Tibial nerve (tissue), 4 donors: ENCODE measurements at regions not wholly inside any gene's neighbourhood (a gene's known extent, or its start where the extent isn't known, plus 50 kb on each side); places are given as distances from the start of the nearest gene placed in this dataset.

Source experiments
- DNase-seq, 2 donors: peaks; one replicate each; pipeline ENCODE4 v3.0.0-alpha.2; 2019; ENCODE audit warnings: low spot score in 2 of 2
- H3K27ac ChIP-seq, 4 donors: fragments of 200-600 bp; sonication (generic) in 3 of 4; one replicate each; pipeline ENCODE4 v1.5.1; 2017 to 2019; ENCODE audit warnings: mild to moderate bottlenecking in 1 of 4
- H3K27me3 ChIP-seq, 2 donors: fragments of 200-600 bp; sonication (generic) in 1 of 2; one replicate each; pipeline versions ENCODE4 v1.5.1 to v1.6.0; 2017 to 2019
- H3K36me3 ChIP-seq, 3 donors: fragments of 200-600 bp; sonication (generic); one replicate each; pipeline ENCODE4 v1.5.1; 2018 to 2019
- H3K4me1 ChIP-seq, 4 donors: fragments of 200-600 bp; sonication (generic) in 3 of 4; one replicate each; pipeline ENCODE4 v1.5.1; 2017 to 2019
- H3K4me3 ChIP-seq, 4 donors: fragments of 200-600 bp; sonication (generic) in 3 of 4; one replicate each; pipeline ENCODE4 v1.5.1; 2017 to 2019; ENCODE audit warnings: mild to moderate bottlenecking in 1 of 4, moderate library complexity in 1 of 4
- H3K9me3 ChIP-seq, 4 donors: fragments of 200-600 bp; sonication (generic) in 3 of 4; one replicate each; pipeline ENCODE4 v1.5.1; 2017 to 2019
- CTCF ChIP-seq, 5 experiments: fragments of 200-600 bp in 3 of 5; fragments of 450-650 bp in 2 of 5; sonication (generic) in 3 of 5; IDR thresholded peaks; one replicate each; pipeline ENCODE4 v1.5.1; 2016 to 2019; ENCODE audit warnings: antibody characterized with exemption in 5 of 5, mild to moderate bottlenecking in 3 of 5, moderate library complexity in 2 of 5
- EP300 ChIP-seq, 2 donors: sonication (generic); formaldehyde crosslinking; IDR thresholded peaks; one replicate each; pipeline ENCODE4 v1.6.1; 2017; ENCODE audit warnings: antibody characterized with exemption in 2 of 2, mild to moderate bottlenecking in 1 of 2
- POLR2A ChIP-seq, 2 donors: fragments of 450-650 bp; IDR thresholded peaks; one replicate each; pipeline ENCODE4 v1.6.1; 2017; ENCODE audit warnings: antibody characterized with exemption in 2 of 2, mild to moderate bottlenecking in 2 of 2, moderate library complexity in 2 of 2
- WGBS, 2 donors: methylation state at CpG; one replicate each; pipeline ENCODE4 v1.1.5; 2018; 5-methylcytosine and 5-hydroxymethylcytosine counted together

DNA sequence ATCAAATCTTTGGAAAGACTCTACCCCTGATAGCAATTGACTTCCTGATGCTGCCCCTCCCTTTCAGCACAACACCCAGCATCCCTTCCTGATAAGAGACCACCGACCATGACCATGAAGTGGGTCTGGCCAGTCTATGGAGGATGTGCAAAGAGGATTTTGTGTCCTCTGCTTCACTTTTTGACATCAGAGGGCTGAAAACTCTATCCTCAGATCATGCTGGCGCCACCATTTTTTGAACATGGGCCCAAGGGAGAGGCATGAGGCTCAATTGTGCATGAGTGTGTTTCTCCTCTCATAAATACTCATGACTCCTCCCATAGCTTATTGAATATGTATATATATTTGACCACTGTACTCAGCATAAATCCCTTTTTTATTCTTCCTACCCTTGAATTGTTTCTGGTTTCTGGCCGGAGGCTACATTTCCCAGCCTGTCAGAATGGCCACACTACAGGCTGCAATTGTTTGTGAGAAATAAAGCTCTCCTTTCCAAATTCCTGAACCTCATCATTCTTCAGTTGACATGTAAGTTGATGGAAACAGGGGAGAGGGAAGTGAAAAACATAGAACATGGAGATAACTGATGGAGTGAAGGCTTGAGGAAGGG lies 314.1 kb downstream of the MYCN start:
- Histone ChIP-seq H3K27ac (no peak overlapping the region), H3K4me3 (no peak overlapping the region), H3K36me3 (no peaks in the 10 kb centered on the region), H3K4me1 (no peaks in the 10 kb centered on the region), H3K27me3 (peaks cover 0 to 6% of the 10 kb centered on the region in 2 donors), H3K9me3 (no peaks in the 10 kb centered on the region)
- 83 to 87% methylated on average over 3 of the region's 3 CpGs for WGBS, 2 donors
- no peak for DNase-seq
- TF ChIP-seq EP300 (IDR thresholded peaks at IDR 0.05) (no peak), CTCF (IDR thresholded peaks at IDR 0.05) (no peak), POLR2A (IDR thresholded peaks at IDR 0.05) (no peak)

- TF ChIP-seq CTCF (IDR thresholded peaks at IDR 0.05) (no peak), EP300 (IDR thresholded peaks at IDR 0.05) (no peak), POLR2A (IDR thresholded peaks at IDR 0.05) (no peak)
- no peak overlapping the region for H3K4me3 ChIP-seq
- no peaks in the 10 kb centered on the region for H3K36me3 ChIP-seq
- H3K9me3 ChIP-seq = no peaks in the 10 kb centered on the region
- H3K4me1 ChIP-seq = peaks cover 0 to 8% (median 0%) of the 10 kb centered on the region in 4 donors
- peaks cover 0 to 6% of the 10 kb centered on the region in 2 donors for H3K27me3 ChIP-seq
- WGBS, 2 donors = 95% methylated on average over 3 of the region's 3 CpGs
- DNase-seq = no peak
- H3K27ac ChIP-seq = no peak overlapping the region
Measured at GRCh38 chr2:16253291-16253690, 312.9 kb downstream of the MYCN start.

DNA sequence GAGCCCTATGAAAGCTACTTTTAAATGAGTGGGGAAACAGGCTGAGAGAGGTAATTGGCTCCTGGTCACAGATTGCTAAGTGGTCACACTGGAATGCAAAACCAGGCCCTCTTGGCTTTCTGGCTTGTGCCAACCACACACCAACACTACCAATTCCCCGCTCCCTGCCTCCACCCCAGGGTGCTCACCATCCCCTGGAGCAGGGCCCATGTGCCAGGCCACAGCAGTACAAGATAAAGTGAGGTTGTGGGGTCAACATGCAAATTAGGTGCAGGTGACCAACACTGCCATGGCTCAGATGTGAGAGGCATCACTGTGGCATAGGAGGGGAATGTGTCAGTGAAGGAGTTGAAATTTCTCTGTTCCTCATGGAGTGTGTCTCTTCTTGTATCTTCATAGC lies 312.5 kb downstream of the MYCN start:
- DNase-seq = no peak
- H3K4me3 ChIP-seq = no peak overlapping the region
- H3K4me1 ChIP-seq = peaks cover 0 to 8% (median 0%) of the 10 kb centered on the region in 4 donors
- peaks cover 0 to 6% of the 10 kb centered on the region in 2 donors for H3K27me3 ChIP-seq
- no peaks in the 10 kb centered on the region for H3K9me3 ChIP-seq
- TF ChIP-seq POLR2A (IDR thresholded peaks at IDR 0.05) (no peak), EP300 (IDR thresholded peaks at IDR 0.05) (no peak), CTCF (IDR thresholded peaks at IDR 0.05) (no peak)
- H3K27ac ChIP-seq = no peak overlapping the region
- H3K36me3 ChIP-seq = no peaks in the 10 kb centered on the region
- whole genome bisulfite sequencing, 2 donors = 71 to 82% methylated on average over 1 of the region's 1 CpG

GRCh38 chr2:16252251-16252650 lies 311.9 kb downstream of the MYCN start:
- TF ChIP-seq POLR2A (IDR thresholded peaks at IDR 0.05) (no peak), CTCF (IDR thresholded peaks at IDR 0.05) (no peak)

GRCh38 chr2:16251511-16252225 lies 311.3 kb downstream of the MYCN start:
- TF ChIP-seq CTCF (IDR thresholded peaks at IDR 0.05) (no peak), EP300 (IDR thresholded peaks at IDR 0.05) (no peak), POLR2A (IDR thresholded peaks at IDR 0.05) (no peak)
- 66 to 72% methylated on average over 8 of the region's 8 CpGs for WGBS, 2 donors

More at GRCh38 chr2:16252251-16252650, 311.9 kb downstream of the MYCN start:
- H3K4me1 ChIP-seq = peaks cover 0 to 8% (median 0%) of the 10 kb centered on the region in 4 donors
- 84 to 85% methylated on average over 9 of the region's 9 CpGs for WGBS, 2 donors
- H3K36me3 ChIP-seq = no peaks in the 10 kb centered on the region
- H3K27ac ChIP-seq = no peak overlapping the region
- no peaks in the 10 kb centered on the region for H3K9me3 ChIP-seq
- no peak overlapping the region for H3K4me3 ChIP-seq
- no peak for DNase-seq
- H3K27me3 ChIP-seq = peaks cover 0 to 6% of the 10 kb centered on the region in 2 donors

More at GRCh38 chr2:16251511-16252225, 311.3 kb downstream of the MYCN start:
- H3K4me3 ChIP-seq = no peak overlapping the region
- H3K27ac ChIP-seq = no peak overlapping the region
- H3K9me3 ChIP-seq = no peaks in the 10 kb centered on the region
- no peaks in the 10 kb centered on the region for H3K36me3 ChIP-seq
- H3K4me1 ChIP-seq = peaks cover 0 to 8% (median 0%) of the 10 kb centered on the region in 4 donors
- H3K27me3 ChIP-seq = peaks cover 0 to 6% of the 10 kb centered on the region in 2 donors
- DNase-seq = no peak
